ENCODE measurements at regions not wholly inside any gene's neighbourhood (a gene's known extent, or its start where the extent isn't known, plus 50 kb on each side); places are given as distances from the start of the nearest gene placed in this dataset.

- no peak overlapping the region for H3K4me3 Mint-ChIP-seq
These were observed 679.2 kb downstream of the NTRK3 start for GRCh38 chr15:87577336-87577735.

More at GRCh38 chr15:87577336-87577735, 679.2 kb downstream of the NTRK3 start:
- ATAC-seq, result no peak
- TF ChIP-seq STAT1 (IDR thresholded peaks at IDR 0.05; ENCODE audit: unreplicated experiment) (no peak), POLR2AphosphoS5 (IDR thresholded peaks at IDR 0.05; ENCODE audit: low read depth) (no peak), EZH2 (IDR thresholded peaks at IDR 0.05; ENCODE audit: low read depth, unreplicated experiment) (no peak), REST (IDR thresholded peaks at IDR 0.05; ENCODE audit: unreplicated experiment) (no peak), ZNF462 (CRISPR knock-in tag; IDR thresholded peaks at IDR 0.05) (no peak), ZNF114 (CRISPR knock-in tag; IDR thresholded peaks at IDR 0.05) (no peak), CREB1 (CRISPR knock-in tag; IDR thresholded peaks at IDR 0.05; ENCODE audit: low read depth) (no peak), ETS1 (IDR thresholded peaks at IDR 0.05) (no peak), CTCF (conservative IDR thresholded peaks at IDR 0.05; ENCODE audit: low read depth in 2 of 2) (no peak), ZNF331 (CRISPR knock-in tag; IDR thresholded peaks at IDR 0.05; ENCODE audit: low read depth) (no peak), JUNB (IDR thresholded peaks at IDR 0.05; ENCODE audit: unreplicated experiment) (no peak), EZH2phosphoT487 (IDR thresholded peaks at IDR 0.05; ENCODE audit: unreplicated experiment) (no peak), NANOG (IDR thresholded peaks at IDR 0.05; ENCODE audit: borderline replicate concordance) (no peak)
- Mint-ChIP-seq H3K36me3 (ENCODE audit: low read depth) (no peaks in the 10 kb centered on the region), H3K27ac (no peak overlapping the region), H3K9me3 (no peaks in the 10 kb centered on the region), H3K4me1 (no peaks in the 10 kb centered on the region), H3K27me3 (ENCODE audit: insufficient read depth, low read depth, poor library complexity) (peaks cover under 1% of the 10 kb centered on the region)
- no peak overlapping the region for H3K4me2 ChIP-seq
- no peaks in the 10 kb centered on the region for H3K36me3 ChIP-seq (ENCODE audit: insufficient read depth)
- no peak overlapping the region for H2AFZ ChIP-seq
- H3K27me3 ChIP-seq (ENCODE audit: insufficient read depth), result no peaks in the 10 kb centered on the region
- H3K9me2 ChIP-seq (ENCODE audit: insufficient read depth), result no peaks in the 10 kb centered on the region
- H3K4me3 ChIP-seq, result no peak overlapping the region
- H3F3A ChIP-seq (replicated peaks; ENCODE audit: low read depth), result no peaks in the 10 kb centered on the region
- H3K4me1 ChIP-seq (ENCODE audit: insufficient read depth), result no peaks in the 10 kb centered on the region
- no peaks in the 10 kb centered on the region for H3K79me2 ChIP-seq (replicated peaks; ENCODE audit: insufficient read depth)
- H4K20me1 ChIP-seq (replicated peaks; ENCODE audit: insufficient read depth), result no peaks in the 10 kb centered on the region
- no peak overlapping the region for H3K27ac ChIP-seq (ENCODE audit: low read depth)
- no peak for DNase-seq (ENCODE audit: low spot score)
